K562 (cell line): ENCODE measurements at regions not wholly inside any gene's neighbourhood (a gene's known extent, or its start where the extent isn't known, plus 50 kb on each side); places are given as distances from the start of the nearest gene placed in this dataset.

ENCODE experiments used
- ATAC-seq: fragments of 200-7000 bp; cut with Tn5 transposase; 3 replicates; pipeline ENCODE4 v1.9.1; 2020; ENCODE audit warnings: moderate library complexity
- BruUV-seq: library from RNA; stranded (reverse); fragments of 400-500 nt; replicated peaks from 2 replicates; lab custom pipeline; 2021; lab: Mats Ljungman, UMichigan
- CTCF ChIA-PET: fragments of 300-600 bp; formaldehyde crosslinking; extraction: SDS; loops from one replicate; lab custom pipeline; 2021; ENCODE audit warnings: low intra/inter-chr PET ratio; lab: Yijun Ruan, JAX
- POLR2A ChIA-PET: fragments of 300-600, 350-650 bp; sonication (Branson Sonifier 250); formaldehyde crosslinking; extraction: SDS; loops from one replicate; lab custom pipeline; 2021; ENCODE audit warnings: antibody characterized with exemption, inconsistent platforms; lab: Yijun Ruan, JAX
- DNase-seq, 4 experiments: peaks; one replicate each; pipeline versions ENCODE4 v3.0.0 to v3.0.0-alpha.2; 2011 to 2018; ENCODE audit warnings: low spot score in 3 of 4, mixed read lengths in 3 of 4; ENCODE audit errors: extremely low read depth in 1 of 4
- FAIRE-seq: peaks from 2 replicates; lab custom pipeline; 2011; peaks lifted over from hg19 to GRCh38; lab: Jason Lieb, UNC
- H2AFZ ChIP-seq: 2 replicates; pipeline ENCODE4 v1.6.0; 2011; ENCODE audit warnings: low read depth, low read length, control low read depth, inconsistent platforms
- H3K27ac ChIP-seq: fragments of 200-600 bp; 3 replicates; pipeline ENCODE4 v1.8.0; 2011; ENCODE audit warnings: low read depth, mild to moderate bottlenecking, control low read depth, inconsistent platforms, low read length, moderate library complexity, mixed read lengths; ENCODE audit errors: extremely low read depth
- H3K27me3 ChIP-seq, 2 experiments: fragments of 300-600 bp in 1 of 2; 2 replicates in 1 of 2; 3 replicates in 1 of 2; pipeline versions ENCODE4 v1.6.0 to v1.8.0; 2011; ENCODE audit warnings: inconsistent platforms in 2 of 2, low read length in 2 of 2, mild to moderate bottlenecking in 1 of 2, mixed read lengths in 1 of 2, moderate library complexity in 1 of 2; ENCODE audit not compliant: control insufficient read depth in 2 of 2, insufficient read depth in 2 of 2
- H3K36me3 ChIP-seq: fragments of 300-600 bp; 3 replicates; pipeline ENCODE4 v1.8.0; 2011; ENCODE audit warnings: mild to moderate bottlenecking, low read length, inconsistent platforms; ENCODE audit not compliant: control insufficient read depth, insufficient read depth
- H3K4me1 ChIP-seq, 2 experiments: fragments of 200-600 bp in 1 of 2; replicated peaks in 1 of 2; 2 replicates in 1 of 2; 3 replicates in 1 of 2; pipeline versions ENCODE4 v1.5.1 to v1.8.0; 2011; ENCODE audit warnings: inconsistent platforms in 2 of 2, low read length in 2 of 2, mild to moderate bottlenecking in 1 of 2, mixed read lengths in 1 of 2, moderate library complexity in 1 of 2; ENCODE audit not compliant: control insufficient read depth in 2 of 2, insufficient read depth in 2 of 2
- H3K4me2 ChIP-seq: 2 replicates; pipeline ENCODE4 v1.6.1; 2011; ENCODE audit warnings: low read length, control low read depth, inconsistent platforms, mixed read lengths; ENCODE audit not compliant: insufficient read depth
- H3K4me3 ChIP-seq: fragments of 200-600 bp; sonication (generic), shearing (Covaris generic); 2 replicates; pipeline ENCODE4 v1.5.1; 2016; ENCODE audit warnings: control low read depth, inconsistent platforms
- H3K79me2 ChIP-seq: fragments of 200-600 bp; 3 replicates; pipeline ENCODE4 v1.8.0; 2011; ENCODE audit warnings: low read length, inconsistent platforms; ENCODE audit not compliant: control insufficient read depth, insufficient read depth
- H3K9ac ChIP-seq, 2 experiments: 2 replicates each; pipeline versions ENCODE4 v1.6.0 to v1.6.1; 2011; ENCODE audit warnings: low read depth in 2 of 2, low read length in 2 of 2, control low read depth in 1 of 2, inconsistent platforms in 1 of 2, mild to moderate bottlenecking in 1 of 2, mixed read lengths in 1 of 2; ENCODE audit not compliant: insufficient read depth in 1 of 2
- H3K9me1 ChIP-seq: one replicate; pipeline ENCODE4 v1.6.0; 2011; ENCODE audit warnings: inconsistent platforms, mild to moderate bottlenecking, low read length, moderate library complexity; ENCODE audit not compliant: control insufficient read depth, insufficient read depth
- H3K9me3 ChIP-seq: replicated peaks from 2 replicates; pipeline ENCODE4 v1.5.1; 2011; ENCODE audit warnings: low read depth, low read length, inconsistent platforms; ENCODE audit not compliant: control insufficient read depth, insufficient read depth
- H4K20me1 ChIP-seq: replicated peaks from 2 replicates; pipeline ENCODE4 v1.6.1; 2011; ENCODE audit warnings: low read length, inconsistent platforms, mixed read lengths; ENCODE audit not compliant: control insufficient read depth, insufficient read depth
- ARNT ChIP-seq, 2 experiments: fragments of 450-650 bp; IDR thresholded peaks; 2 replicates each; pipeline ENCODE4 v1.6.1; 2016; ENCODE audit warnings: mild to moderate bottlenecking in 1 of 2
- BACH1 ChIP-seq: fragments of 200-800 bp; sonication (Bioruptor generic); IDR thresholded peaks from 2 replicates; pipeline ENCODE4 v1.6.1; 2016; ENCODE audit warnings: missing genetic modification characterization, missing compliant biosample characterization
- CBX8 ChIP-seq: fragments of 200-600 bp; sonication (generic); IDR thresholded peaks from 2 replicates; pipeline ENCODE4 v1.6.1; 2012; ENCODE audit warnings: borderline replicate concordance, mixed run types, low read depth, mild to moderate bottlenecking, moderate library complexity, mixed read lengths, low read length, control low read depth, inconsistent platforms; ENCODE audit not compliant: poor library complexity, severe bottlenecking; ENCODE audit errors: extremely low read depth
- CCAR2 ChIP-seq: fragments of 200-400 bp; formaldehyde crosslinking; IDR thresholded peaks from 2 replicates; pipeline ENCODE4 v1.6.1; 2017; ENCODE audit warnings: mild to moderate bottlenecking, low read depth, low read length
- CHD2 ChIP-seq: IDR thresholded peaks from 2 replicates; pipeline ENCODE4 v1.6.1; 2011; ENCODE audit warnings: low read depth, low read length
- GTF3C2 ChIP-seq: IDR thresholded peaks from 3 replicates; pipeline ENCODE4 v1.6.1; 2011; ENCODE audit warnings: borderline replicate concordance, mild to moderate bottlenecking, moderate library complexity; ENCODE audit not compliant: insufficient read length; ENCODE audit errors: extremely low read depth
- MAFG ChIP-seq: fragments of 450-650 bp; conservative IDR thresholded peaks from 2 replicates; pipeline ENCODE4 v1.6.1; 2016; ENCODE audit warnings: missing genetic modification characterization, missing compliant biosample characterization
- MCM5 ChIP-seq: fragments of 450-650 bp; IDR thresholded peaks from 2 replicates; pipeline ENCODE4 v1.6.1; 2016; ENCODE audit warnings: low read depth
- PCBP1 ChIP-seq: fragments of 200-400 bp; formaldehyde crosslinking; IDR thresholded peaks from 2 replicates; pipeline ENCODE4 v1.6.1; 2018; ENCODE audit warnings: mild to moderate bottlenecking, low read depth, low read length; ENCODE audit not compliant: poor library complexity, severe bottlenecking
- RNF2 ChIP-seq: sonication (generic); IDR thresholded peaks from 2 replicates; pipeline ENCODE4 v1.6.1; 2016
- SAFB ChIP-seq: fragments of 200-400 bp; formaldehyde crosslinking; IDR thresholded peaks from 2 replicates; pipeline ENCODE4 v1.6.1; 2017; ENCODE audit warnings: low read depth, low read length, borderline replicate concordance
- SAP30 ChIP-seq: fragments of 200-600 bp; sonication (generic); IDR thresholded peaks from 2 replicates; pipeline ENCODE4 v1.6.1; 2012; ENCODE audit warnings: borderline replicate concordance, low read depth, mild to moderate bottlenecking, moderate library complexity, low read length, control low read depth, inconsistent platforms; ENCODE audit not compliant: insufficient read depth, poor library complexity, severe bottlenecking
- SRSF1 ChIP-seq: fragments of 200-400 bp; formaldehyde crosslinking; IDR thresholded peaks from 2 replicates; pipeline ENCODE4 v1.6.1; 2017; ENCODE audit warnings: mild to moderate bottlenecking, low read depth, low read length, moderate library complexity
- TCF3 ChIP-seq: sonication (generic); formaldehyde crosslinking; IDR thresholded peaks from 2 replicates; pipeline ENCODE4 v1.4.0; 2020; ENCODE audit warnings: mild to moderate bottlenecking, missing genetic modification reagents
- TEAD1 ChIP-seq, 2 experiments: fragments of 450-650 bp in 1 of 2; sonication (generic) in 1 of 2; formaldehyde crosslinking; IDR thresholded peaks; 2 replicates each; pipeline versions ENCODE4 v1.4.0 to v1.8.0; 2020 to 2022; ENCODE audit warnings: mild to moderate bottlenecking in 2 of 2, missing genetic modification reagents in 1 of 2
- WGBS: fragments of 100-300 bp; shearing (Covaris generic); methylation state at CpG from one replicate; pipeline ENCODE4 v1.1.6; 2016; ENCODE audit warnings: low coverage, mixed read lengths; ENCODE audit not compliant: insufficient coverage; ENCODE audit errors: missing lambda C conversion rate; 5-methylcytosine and 5-hydroxymethylcytosine counted together
- in situ Hi-C: fragments of 300-500 bp; cut with MboI; formaldehyde crosslinking; loops from 4 replicates; pipeline ENCODE4 v1.15.0; 2018; ENCODE audit warnings: inconsistent platforms, mixed read lengths
- intact Hi-C: fragments of 100-400 bp; cut with micrococcal nuclease; formaldehyde crosslinking; loops from 2 replicates; pipeline ENCODE4 v1.14.2; 2022

- no peaks in the 10 kb centered on the region for H4K20me1 ChIP-seq
- H3K36me3 ChIP-seq = no peaks in the 10 kb centered on the region
- no peak overlapping the region for H3K4me3 ChIP-seq
- no peak for FAIRE-seq
- no TSS peak for BruUV-seq
- H2AFZ ChIP-seq = no peak overlapping the region
- no peaks in the 10 kb centered on the region for H3K9me3 ChIP-seq
- ChIA-PET CTCF (no interaction called here), POLR2A (no interaction called here)
- in situ Hi-C loops = no loop called here
- intact Hi-C loops = loop anchor here (10.0 kb wide), 1 partner anchor 186 kb away; no protein-coding TSS in a partner anchor
- H3K79me2 ChIP-seq = no peaks in the 10 kb centered on the region
- peaks cover 0 to 4% of the 10 kb centered on the region in 2 experiments; a peak in 1 of 5 replicates for H3K27me3 ChIP-seq
- H3K9ac ChIP-seq = no peak overlapping the region
- DNase-seq = no peak
- no peaks in the 10 kb centered on the region for H3K9me1 ChIP-seq
- no peak overlapping the region for H3K4me2 ChIP-seq
- no peak overlapping the region for H3K27ac ChIP-seq
- no peak for TF ChIP-seq SRSF1
- no peak for TF ChIP-seq SAFB
- no peak for TF ChIP-seq SAP30
- TF ChIP-seq MCM5 = no peak
- no peak for TF ChIP-seq ARNT (IDR thresholded peaks at IDR 0.05)
- no peak for TF ChIP-seq RNF2
- H3K4me1 ChIP-seq = no peaks in the 10 kb centered on the region
- no peak for ATAC-seq
- 0% methylated on average over 1 of the region's 1 CpG for WGBS
Observed at GRCh38 chr5:61748651-61749050, 416.6 kb downstream of the ZSWIM6 start.

DNA sequence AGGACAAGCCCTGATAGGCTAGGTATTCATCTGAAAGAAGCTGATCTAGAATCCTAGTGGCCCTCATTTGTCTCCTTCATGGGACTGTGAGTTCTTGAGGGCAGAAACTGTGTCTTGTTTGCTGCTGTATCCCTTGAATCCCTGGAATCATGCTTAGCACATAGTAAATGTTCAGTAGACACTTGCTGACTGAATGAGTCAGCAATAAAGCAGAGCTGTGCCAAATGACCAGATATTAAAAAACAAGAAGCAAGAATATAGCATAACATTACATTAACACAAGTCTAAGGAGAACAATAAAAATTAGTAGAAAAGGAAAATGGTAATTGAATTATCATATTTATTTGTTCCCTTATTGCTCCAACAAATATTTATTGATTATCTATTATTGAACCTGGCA is 420.5 kb downstream of the ZSWIM6 start:
- ChIA-PET POLR2A (no interaction called here), CTCF (no interaction called here)
- Histone ChIP-seq H3K79me2 (no peaks in the 10 kb centered on the region), H3K9ac (no peak overlapping the region), H3K9me1 (no peaks in the 10 kb centered on the region), H3K36me3 (no peaks in the 10 kb centered on the region), H4K20me1 (no peaks in the 10 kb centered on the region), H2AFZ (no peak overlapping the region), H3K27me3 (no peaks in the 10 kb centered on the region), H3K27ac (no peak overlapping the region), H3K9me3 (no peaks in the 10 kb centered on the region), H3K4me2 (no peak overlapping the region), H3K4me1 (no peaks in the 10 kb centered on the region), H3K4me3 (no peak overlapping the region)
- no peak for ATAC-seq
- in situ Hi-C loops = no loop called here
- intact Hi-C loops = no loop called here
- no peak for DNase-seq
- no peak for FAIRE-seq
- BruUV-seq = no TSS peak
- TF ChIP-seq CBX8 (no peak), MAFG (tag) (peak; percentile 69), GTF3C2 (no peak), CCAR2 (no peak), PCBP1 (no peak), TEAD1 (CRISPR knock-in tag; IDR thresholded peaks at IDR 0.05) (no peak), CHD2 (no peak), BACH1 (tag) (no peak), TCF3 (CRISPR knock-in tag) (no peak), MCM5 (no peak)
